OCI-LY7 (cell line): ENCODE measurements at regions not wholly inside any gene's neighbourhood (a gene's known extent, or its start where the extent isn't known, plus 50 kb on each side); places are given as distances from the start of the nearest gene placed in this dataset.

Experiments
- BruUV-seq: library from RNA; stranded (reverse); fragments of 400-500 nt; replicated peaks from 2 replicates; lab custom pipeline; 2021; lab: Mats Ljungman, UMichigan
- CTCF ChIA-PET: fragments of 300-600 bp; sonication (Branson Sonifier 250); formaldehyde crosslinking; loops from one replicate; lab custom pipeline; 2022; ENCODE audit warnings: antibody characterized with exemption; ENCODE audit not compliant: unreplicated experiment; lab: Charles Lee
- POLR2A ChIA-PET: fragments of 300-600 bp; sonication (Branson Sonifier 250); formaldehyde crosslinking; loops from one replicate; lab custom pipeline; 2022; ENCODE audit warnings: antibody characterized with exemption; lab: Charles Lee
- DNase-seq: peaks from one replicate; pipeline ENCODE4 v3.0.0-alpha.2; 2015; ENCODE audit warnings: low spot score
- H2AFZ ChIP-seq: fragments of 200-600 bp; sonication (generic), shearing (Covaris generic); 2 replicates; pipeline ENCODE4 v1.6.1; 2014; ENCODE audit warnings: mild to moderate bottlenecking, antibody characterized with exemption, low read length, moderate library complexity
- H3K27ac ChIP-seq: fragments of 200-600 bp; sonication (generic); 2 replicates; pipeline ENCODE4 v1.5.1; 2014; ENCODE audit warnings: mixed run types, low read depth, mild to moderate bottlenecking, moderate library complexity, low read length, inconsistent platforms; ENCODE audit not compliant: poor library complexity, severe bottlenecking
- H3K36me3 ChIP-seq: fragments of 200-600 bp; sonication (generic); 2 replicates; pipeline ENCODE4 v1.6.1; 2014; ENCODE audit warnings: mild to moderate bottlenecking, antibody characterized with exemption, low read length, moderate library complexity, mixed read lengths; ENCODE audit not compliant: insufficient read depth
- H3K4me1 ChIP-seq: fragments of 200-600 bp; sonication (generic); 2 replicates; pipeline ENCODE4 v1.5.1; 2014; ENCODE audit warnings: mild to moderate bottlenecking, low read length; ENCODE audit not compliant: insufficient read depth, poor library complexity, severe bottlenecking
- H3K4me2 ChIP-seq: fragments of 200-600 bp; sonication (generic); 2 replicates; pipeline ENCODE4 v1.6.1; 2014; ENCODE audit warnings: mild to moderate bottlenecking, low read length
- H3K4me3 ChIP-seq: fragments of 200-600 bp; sonication (generic); 2 replicates; pipeline ENCODE4 v1.5.1; 2014; ENCODE audit warnings: mild to moderate bottlenecking, low read depth, low read length; ENCODE audit not compliant: poor library complexity, severe bottlenecking
- H3K79me2 ChIP-seq: fragments of 200-600 bp; sonication (generic); 2 replicates; pipeline ENCODE4 v1.6.1; 2016; ENCODE audit warnings: low read depth, mild to moderate bottlenecking, low read length, moderate library complexity, mixed read lengths; ENCODE audit not compliant: insufficient read depth
- H3K9me2 ChIP-seq: fragments of 200-600 bp; sonication (generic); 2 replicates; pipeline ENCODE4 v1.6.1; 2016; ENCODE audit warnings: mild to moderate bottlenecking, low read length, mixed read lengths; ENCODE audit not compliant: insufficient read depth
- H3K9me3 ChIP-seq: fragments of 200-600 bp; sonication (generic); 2 replicates; pipeline ENCODE4 v1.6.1; 2014; ENCODE audit warnings: mild to moderate bottlenecking, mixed run types, low read length, mixed read lengths
- H4K20me1 ChIP-seq: fragments of 200-600 bp; sonication (generic); 2 replicates; pipeline ENCODE4 v1.6.1; 2014; ENCODE audit warnings: mild to moderate bottlenecking, antibody characterized with exemption, low read length, moderate library complexity, mixed read lengths; ENCODE audit not compliant: insufficient read depth
- CTCF ChIP-seq: fragments of 200-600 bp; sonication (generic); conservative IDR thresholded peaks from 2 replicates; pipeline ENCODE4 v1.5.1; 2014; ENCODE audit warnings: mild to moderate bottlenecking, antibody characterized with exemption, low read length, moderate library complexity, mixed read lengths
- EZH2phosphoT487 ChIP-seq: fragments of 200-600 bp; sonication (generic); IDR thresholded peaks from 2 replicates; pipeline ENCODE4 v1.6.1; 2018; ENCODE audit warnings: low read depth, borderline replicate concordance, mild to moderate bottlenecking, mixed run types, antibody characterized with exemption, low read length, moderate library complexity, mixed read lengths
- intact Hi-C: fragments of 100-400 bp; cut with micrococcal nuclease; formaldehyde crosslinking; loops from one replicate; pipeline ENCODE4 v1.10.0; 2022; ENCODE audit not compliant: unreplicated experiment

GRCh38 chr11:96627376-96627775, 237.6 kb downstream of the JRKL start:
- no TSS peak for BruUV-seq
- TF ChIP-seq EZH2phosphoT487 (no peak), CTCF (no peak)

GRCh38 chr11:96635655-96636054, 245.8 kb downstream of the JRKL start:
- POLR2A ChIA-PET, result interaction anchor here (0.8 kb wide), 1 partner anchor 13 kb away, joined by 3 read pairs; no protein-coding TSS in a partner anchor
- TF ChIP-seq EZH2phosphoT487, result no peak

More at GRCh38 chr11:96627376-96627775, 237.6 kb downstream of the JRKL start:
- no peaks in the 10 kb centered on the region for H3K9me3 ChIP-seq
- no peak overlapping the region for H3K4me2 ChIP-seq
- no peaks in the 10 kb centered on the region for H3K4me1 ChIP-seq
- POLR2A ChIA-PET, result no interaction called here
- no peaks in the 10 kb centered on the region for H3K79me2 ChIP-seq
- DNase-seq, result no peak
- CTCF ChIA-PET, result no interaction called here
- intact Hi-C loops, result no loop called here
- no peaks in the 10 kb centered on the region for H4K20me1 ChIP-seq
- H3K9me2 ChIP-seq, result no peaks in the 10 kb centered on the region
- no peak overlapping the region for H3K27ac ChIP-seq
- H3K4me3 ChIP-seq, result no peak overlapping the region
- no peaks in the 10 kb centered on the region for H3K36me3 ChIP-seq
- no peak overlapping the region for H2AFZ ChIP-seq

GRCh38 chr11:96641261-96641660, 251.4 kb downstream of the JRKL start:
- Histone ChIP-seq H3K9me2 (no peaks in the 10 kb centered on the region), H4K20me1 (no peaks in the 10 kb centered on the region), H3K27ac (no peak overlapping the region), H3K4me3 (no peak overlapping the region), H3K36me3 (no peaks in the 10 kb centered on the region), H3K79me2 (no peaks in the 10 kb centered on the region), H3K9me3 (peaks cover 5% of the 10 kb centered on the region; the same call in 1 of the 2 replicates), H2AFZ (no peak overlapping the region), H3K4me2 (no peak overlapping the region), H3K4me1 (no peaks in the 10 kb centered on the region)
- intact Hi-C loops, result no loop called here
- no peak for DNase-seq
- ChIA-PET POLR2A (no interaction called here), CTCF (no interaction called here)
- no TSS peak for BruUV-seq
- TF ChIP-seq EZH2phosphoT487 (no peak), CTCF (no peak)

More at GRCh38 chr11:96635655-96636054, 245.8 kb downstream of the JRKL start:
- Histone ChIP-seq H3K4me2 (no peak overlapping the region), H3K9me2 (no peaks in the 10 kb centered on the region), H3K36me3 (no peaks in the 10 kb centered on the region), H2AFZ (no peak overlapping the region), H3K79me2 (no peaks in the 10 kb centered on the region), H3K9me3 (no peaks in the 10 kb centered on the region), H3K4me1 (no peaks in the 10 kb centered on the region), H4K20me1 (no peaks in the 10 kb centered on the region), H3K4me3 (no peak overlapping the region), H3K27ac (no peak overlapping the region)
- no TSS peak for BruUV-seq
- CTCF ChIA-PET, result no interaction called here
- no peak for DNase-seq
- intact Hi-C loops, result no loop called here
